Lower leg skin (tissue), 4 donors: ENCODE measurements at regions not wholly inside any gene's neighbourhood (a gene's known extent, or its start where the extent isn't known, plus 50 kb on each side); places are given as distances from the start of the nearest gene placed in this dataset.

ENCODE experiments used
- DNase-seq, 2 donors: peaks; one replicate each; pipeline ENCODE4 v3.0.0-alpha.2; 2019; ENCODE audit warnings: low spot score in 2 of 2
- H3K4me3 ChIP-seq: fragments of 200-600 bp; sonication (generic); 2 replicates; pipeline ENCODE4 v1.5.1; 2017; ENCODE audit warnings: mild to moderate bottlenecking, low read depth; ENCODE audit not compliant: poor library complexity, severe bottlenecking
- CTCF ChIP-seq, 3 donors: fragments of 450-650 bp; IDR thresholded peaks; one replicate each; pipeline ENCODE4 v1.5.1; 2016; ENCODE audit warnings: antibody characterized with exemption in 3 of 3, mild to moderate bottlenecking in 3 of 3, moderate library complexity in 2 of 3
- POLR2A ChIP-seq, 2 donors: fragments of 450-650 bp; IDR thresholded peaks; one replicate each; pipeline ENCODE4 v1.6.1; 2016 to 2017; ENCODE audit warnings: antibody characterized with exemption in 2 of 2, mild to moderate bottlenecking in 1 of 2, moderate library complexity in 1 of 2
- WGBS, 2 donors: methylation state at CpG; one replicate each; pipeline ENCODE4 v1.1.5; 2018; 5-methylcytosine and 5-hydroxymethylcytosine counted together
- intact Hi-C: fragments of 100-400 bp; cut with DNase I; formaldehyde crosslinking; loops from one replicate; pipeline ENCODE4 v1.15.0; 2023; ENCODE audit warnings: low total_unique reads

- WGBS, 2 donors = 74 to 87% methylated on average over 5 of the region's 5 CpGs
- TF ChIP-seq POLR2A (IDR thresholded peaks at IDR 0.05) (no peak), CTCF (IDR thresholded peaks at IDR 0.05) (no peak)
- no peak overlapping the region for H3K4me3 ChIP-seq
- no peak for DNase-seq
- intact Hi-C loops = no loop called here
Measured at GRCh38 chr6:90448836-90449235, 138.0 kb downstream of the MAP3K7 start.

GRCh38 chr6:90446164-90446563, 140.7 kb downstream of the MAP3K7 start:
- TF ChIP-seq CTCF (IDR thresholded peaks at IDR 0.05) = no peak
- no peak for TF ChIP-seq POLR2A (IDR thresholded peaks at IDR 0.05)
- intact Hi-C loops = no loop called here
- no peak for DNase-seq
- no peak overlapping the region for H3K4me3 ChIP-seq
- WGBS, 2 donors = 53 to 56% methylated on average over 2 of the region's 2 CpGs

- intact Hi-C loops = no loop called here
Measured at GRCh38 chr6:90445533-90446108, 141.3 kb downstream of the MAP3K7 start.

GRCh38 chr6:90444160-90444714, 142.6 kb downstream of the MAP3K7 start:
- no peak overlapping the region for H3K4me3 ChIP-seq
- no peak for DNase-seq
- intact Hi-C loops = no loop called here
- WGBS, 2 donors = 79 to 80% methylated on average over 8 of the region's 8 CpGs
- TF ChIP-seq CTCF (IDR thresholded peaks at IDR 0.05) (no peak), POLR2A (IDR thresholded peaks at IDR 0.05) (no peak)

More at GRCh38 chr6:90445533-90446108, 141.3 kb downstream of the MAP3K7 start:
- DNase-seq = no peak
- H3K4me3 ChIP-seq = no peak overlapping the region
- 76 to 79% methylated on average over 2 of the region's 2 CpGs for whole genome bisulfite sequencing, 2 donors
- TF ChIP-seq POLR2A (IDR thresholded peaks at IDR 0.05) = no peak

GRCh38 chr6:90442366-90442765, 144.5 kb downstream of the MAP3K7 start:
- 43 to 68% methylated on average over 1 of the region's 1 CpG for WGBS, 2 donors
- TF ChIP-seq CTCF (IDR thresholded peaks at IDR 0.05) (no peak), POLR2A (IDR thresholded peaks at IDR 0.05) (no peak)
- DNase-seq = no peak
- no peak overlapping the region for H3K4me3 ChIP-seq
- intact Hi-C loops = no loop called here

GRCh38 chr6:90440586-90441283, 144.1 kb upstream of the BACH2 start:
- DNase-seq = no peak
- intact Hi-C loops = no loop called here
- H3K4me3 ChIP-seq = no peak overlapping the region
- WGBS, 2 donors = 82 to 90% methylated on average over 8 of the region's 8 CpGs
- TF ChIP-seq CTCF (IDR thresholded peaks at IDR 0.05) (no peak), POLR2A (IDR thresholded peaks at IDR 0.05) (no peak)
